Left hindlimb (tissue), 1 donor: ENCODE measurements at regions not wholly inside any gene's neighbourhood (a gene's known extent, or its start where the extent isn't known, plus 50 kb on each side); places are given as distances from the start of the nearest gene placed in this dataset.
"Not testable (repeated sequence)": the region's sequence is repeated elsewhere in the genome, so short reads cannot be mapped to it uniquely, and the experiment has no call there.

Source experiments
- DNase-seq: peaks from one replicate; pipeline ENCODE4 v3.0.0-alpha.2; 2018

DNA sequence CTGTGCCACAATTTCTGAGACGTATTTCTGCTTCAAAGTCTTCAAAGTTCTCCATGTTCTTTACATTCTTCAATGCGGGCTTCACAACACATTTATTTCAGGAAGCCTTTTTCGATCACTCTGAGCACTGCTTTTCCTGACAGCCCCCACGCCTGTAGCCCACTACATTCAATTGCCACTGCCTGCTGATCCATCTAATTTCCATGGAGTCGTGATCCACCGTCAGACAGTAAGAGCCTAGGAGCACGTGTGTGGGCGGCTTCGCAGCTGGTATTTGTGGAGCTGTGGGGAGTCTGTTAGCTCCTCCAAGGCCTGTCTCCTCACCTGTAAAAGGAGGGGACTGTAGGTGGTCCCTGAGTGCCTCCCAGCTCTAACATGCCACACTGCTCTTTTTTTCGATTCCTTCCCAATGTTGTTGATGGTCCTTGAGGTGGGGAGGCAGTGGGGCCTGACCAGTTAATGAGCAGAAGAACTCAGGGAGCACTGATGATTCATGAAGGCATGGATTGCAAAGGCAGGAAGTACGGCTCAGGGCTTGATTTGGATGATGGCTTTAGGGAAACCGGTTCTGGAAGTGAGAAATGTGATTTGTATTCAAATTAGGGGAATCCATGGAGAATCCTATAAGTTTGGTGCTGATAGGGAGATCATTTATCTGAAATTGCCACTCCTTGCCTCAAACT lies 401.1 kb upstream of the PODXL start:
- no peak for DNase-seq

DNA sequence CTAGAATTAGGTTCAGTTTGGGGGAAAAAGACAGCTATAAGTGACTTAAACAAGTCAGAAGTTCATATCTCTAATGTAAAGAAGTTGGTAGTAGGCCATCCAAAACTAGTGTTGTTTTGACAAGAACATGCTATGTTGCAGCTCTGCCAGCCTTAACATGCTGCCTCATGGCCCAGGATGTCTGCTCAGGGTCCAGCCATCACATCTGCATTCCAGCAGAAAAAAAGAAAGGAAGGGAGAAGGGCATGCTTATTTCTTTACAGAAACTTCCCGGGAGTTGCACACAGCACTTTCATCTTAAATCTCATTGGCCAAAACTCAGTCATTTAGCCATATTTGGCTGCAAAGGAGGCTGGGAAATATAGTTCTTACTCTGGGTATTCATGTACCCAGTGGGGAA lies 400.4 kb upstream of the PODXL start:
- no peak for DNase-seq

DNA sequence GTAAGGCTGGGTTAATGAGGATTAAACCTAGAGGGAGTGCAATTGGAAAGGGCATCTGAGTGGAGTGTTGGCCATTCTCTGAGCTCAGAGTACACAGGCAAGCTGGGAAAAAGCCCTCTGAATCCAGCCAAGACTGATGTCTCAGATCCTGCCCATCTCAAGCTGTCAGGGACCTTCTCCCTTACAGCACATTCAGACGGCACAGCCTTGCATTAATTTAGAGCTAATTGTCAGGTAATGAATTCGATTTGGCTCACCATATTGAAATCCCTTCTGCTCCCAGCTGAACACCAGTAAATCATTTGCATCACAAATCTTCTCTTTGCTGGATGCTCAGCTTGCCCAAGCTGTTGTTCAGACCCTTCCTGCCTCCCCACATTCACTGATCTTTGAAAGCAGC lies 399.3 kb upstream of the PODXL start:
- no peak for DNase-seq

DNA sequence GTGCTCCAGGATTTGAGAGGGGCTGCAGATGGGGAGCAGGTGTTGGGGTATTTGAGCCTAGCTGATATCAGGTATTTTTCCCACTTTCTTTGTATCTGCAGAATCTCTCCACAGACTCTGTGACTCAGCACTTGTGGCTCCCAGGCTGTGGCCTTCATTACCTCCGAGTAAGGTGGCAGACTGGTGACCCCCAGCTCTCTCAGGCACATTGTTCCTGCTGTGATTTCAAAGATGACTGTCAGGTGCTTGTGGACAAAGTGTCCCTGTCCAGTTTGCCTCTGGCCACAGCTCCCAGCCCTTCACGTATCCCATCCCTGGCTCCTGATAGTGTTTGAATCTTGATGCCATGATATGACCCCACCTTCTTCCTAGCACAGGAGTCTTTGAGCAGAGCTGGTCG lies 396.8 kb upstream of the PODXL start:
- DNase-seq = no peak

DNA sequence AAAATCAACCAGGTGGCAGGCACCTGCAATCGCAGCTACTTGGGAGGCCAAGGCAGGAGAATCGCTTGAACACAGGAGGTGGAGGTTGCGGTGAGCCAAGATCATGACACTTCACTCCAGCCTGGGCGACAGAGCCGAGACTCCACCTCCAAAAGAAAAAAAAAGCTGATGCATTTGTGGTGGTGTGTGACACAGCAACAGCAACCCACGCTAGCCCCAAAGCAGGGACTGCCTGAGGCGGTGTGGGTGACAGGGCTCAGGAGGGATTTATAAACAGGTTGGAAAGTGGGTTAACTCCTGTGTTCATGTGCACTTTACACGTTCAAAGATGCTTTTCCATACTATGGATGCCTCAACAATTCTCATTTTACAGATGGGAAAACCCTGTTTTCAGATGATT lies 395.9 kb upstream of the PODXL start:
- no peak for DNase-seq

DNA sequence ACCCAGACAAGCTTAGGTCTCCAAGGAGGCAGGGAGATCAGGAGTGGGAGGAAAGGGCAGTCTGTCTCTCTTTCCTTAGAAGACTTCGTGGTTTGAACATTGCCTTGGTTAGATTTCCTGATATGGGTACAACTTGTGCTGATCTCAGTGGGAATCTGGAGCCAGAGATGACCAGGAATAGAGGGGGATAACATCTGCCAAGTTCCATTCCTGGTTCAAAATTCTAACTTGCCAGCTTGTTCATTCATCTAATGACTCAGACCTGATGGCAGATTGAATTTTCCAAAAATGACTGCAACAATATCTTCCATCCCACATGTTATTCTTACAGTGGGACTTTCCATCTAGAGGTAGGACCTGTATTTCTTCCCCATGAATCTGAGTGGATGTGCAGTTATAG lies 394.3 kb upstream of the PODXL start:
- no peak for DNase-seq

DNA sequence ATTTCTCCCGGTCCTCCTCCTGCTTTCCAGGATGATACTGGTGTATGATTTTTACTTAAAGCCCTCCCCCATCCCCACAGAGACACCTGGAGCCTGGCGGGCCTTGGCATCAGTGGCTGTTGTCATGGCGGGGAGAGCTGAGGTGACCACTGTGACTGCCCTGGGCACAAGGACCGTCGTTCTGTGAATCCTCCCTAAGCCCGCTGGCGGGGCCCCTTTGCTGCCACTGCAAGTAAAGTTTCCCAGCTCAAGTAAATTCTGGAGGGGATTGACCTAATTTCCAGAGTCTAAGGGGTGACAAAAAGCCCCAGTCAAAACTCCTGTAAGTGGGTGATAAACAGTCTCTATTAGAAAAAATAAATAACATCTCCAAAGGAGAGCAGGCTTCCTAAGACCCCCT lies 393.2 kb upstream of the PODXL start:
- DNase-seq = no peak

DNA sequence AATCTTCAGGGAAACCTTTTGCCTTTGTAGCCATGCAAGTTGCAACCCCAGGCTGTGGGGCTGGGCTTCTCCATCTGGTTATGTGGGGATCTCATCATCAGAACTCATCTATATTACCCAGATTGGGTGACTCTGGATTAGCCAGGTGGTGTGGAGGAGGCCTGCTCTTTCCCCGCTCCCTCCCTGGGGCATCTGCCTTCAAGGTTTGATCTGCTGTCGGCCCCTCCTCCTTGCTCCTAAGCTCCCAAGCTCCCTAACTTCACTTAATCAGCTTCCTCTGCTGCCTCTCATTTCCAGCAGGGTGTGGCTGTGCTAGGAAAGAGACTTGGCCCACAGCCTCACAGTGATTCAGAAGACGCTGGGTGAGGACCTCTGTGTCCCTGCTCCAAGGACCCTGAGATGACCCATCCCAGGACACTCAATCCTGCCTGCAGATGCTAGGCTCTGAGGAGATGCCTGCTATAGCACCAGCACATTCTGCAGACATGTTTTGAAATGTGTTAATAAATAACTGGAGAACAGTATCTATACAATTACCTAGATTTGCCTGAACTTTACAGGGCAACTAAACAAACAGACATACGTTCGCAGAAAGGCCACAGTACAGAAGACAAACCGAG lies 392.1 kb upstream of the PODXL start:
- DNase-seq = no peak

DNA sequence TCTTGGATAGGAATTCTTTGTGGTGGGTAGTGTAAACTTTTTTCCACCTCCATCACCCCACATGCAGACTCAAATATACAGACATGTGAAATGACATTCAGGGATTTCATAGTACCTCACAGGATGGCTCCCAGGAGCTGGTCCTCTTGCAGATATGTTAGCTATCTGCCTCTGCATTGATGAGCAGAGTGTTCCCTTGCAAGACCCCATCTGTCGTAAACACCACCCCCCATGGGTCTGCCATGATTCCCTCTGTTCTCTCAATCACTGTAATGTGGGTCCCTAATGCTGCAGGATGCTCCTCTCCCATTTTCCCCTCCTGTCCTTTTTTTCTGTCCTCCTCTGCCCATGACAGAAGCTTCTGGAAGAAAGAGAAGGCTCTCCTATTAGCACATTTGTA lies 391.2 kb upstream of the PODXL start:
- DNase-seq = no peak

DNA sequence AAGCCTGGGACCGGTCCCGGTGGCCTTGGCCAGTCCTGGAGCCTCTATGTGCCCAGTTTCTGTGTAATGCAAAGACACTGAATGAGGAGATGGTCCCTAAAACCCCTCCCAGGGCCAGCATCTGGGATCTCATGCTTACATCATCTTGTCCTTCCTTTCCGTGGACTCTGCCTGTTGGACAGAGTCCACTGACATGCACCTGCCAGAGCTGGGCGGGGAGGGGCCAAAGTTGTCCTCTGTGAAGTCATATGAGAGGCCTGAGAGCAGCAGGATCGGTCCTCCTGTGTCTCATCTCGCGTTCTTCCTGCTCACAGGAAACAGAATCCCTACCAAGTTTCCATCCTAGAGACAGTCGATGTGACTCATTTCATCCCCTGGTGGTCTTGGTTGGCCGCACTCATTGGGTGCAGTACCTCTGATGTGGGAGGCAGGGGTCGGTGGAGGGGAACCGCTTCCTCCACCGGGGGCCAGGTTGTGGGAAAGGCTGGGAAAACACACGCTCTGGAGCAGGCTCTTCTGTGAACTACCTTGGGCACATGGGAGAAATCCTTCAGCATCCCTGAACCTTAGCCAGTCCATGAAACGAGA lies 389.6 kb upstream of the PODXL start:
- no peak for DNase-seq

DNA sequence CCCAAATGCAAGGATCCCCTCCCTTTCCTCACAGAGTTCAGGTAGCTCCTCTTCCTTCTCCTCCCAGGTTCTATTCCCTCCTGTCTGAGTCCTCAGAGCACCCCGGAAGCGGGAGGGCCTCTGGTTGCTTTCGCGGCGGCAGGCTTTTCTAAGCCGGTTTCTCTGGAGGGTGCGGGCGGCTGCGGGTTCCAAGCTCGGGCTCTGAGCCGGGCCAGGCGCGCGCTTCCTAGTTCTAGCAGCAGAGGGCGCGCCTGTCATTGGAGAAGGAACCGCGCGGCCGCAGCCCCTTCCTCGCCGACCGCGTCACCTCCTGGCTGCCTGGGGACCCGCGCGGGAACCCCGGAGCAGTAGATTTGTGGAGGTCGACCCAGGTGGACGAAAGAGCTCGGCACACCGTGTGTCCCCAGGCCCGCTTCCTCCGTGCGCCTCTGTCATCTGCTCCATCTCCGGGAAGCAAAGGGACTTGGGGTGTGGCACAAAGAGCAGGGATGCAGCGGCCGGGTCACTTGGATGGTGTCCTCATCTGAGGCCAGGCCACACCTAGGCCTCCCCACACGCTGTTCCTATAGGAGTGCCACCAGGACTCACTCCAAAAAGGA lies 389.0 kb upstream of the PODXL start:
- peak; percentile 54 for DNase-seq

DNA sequence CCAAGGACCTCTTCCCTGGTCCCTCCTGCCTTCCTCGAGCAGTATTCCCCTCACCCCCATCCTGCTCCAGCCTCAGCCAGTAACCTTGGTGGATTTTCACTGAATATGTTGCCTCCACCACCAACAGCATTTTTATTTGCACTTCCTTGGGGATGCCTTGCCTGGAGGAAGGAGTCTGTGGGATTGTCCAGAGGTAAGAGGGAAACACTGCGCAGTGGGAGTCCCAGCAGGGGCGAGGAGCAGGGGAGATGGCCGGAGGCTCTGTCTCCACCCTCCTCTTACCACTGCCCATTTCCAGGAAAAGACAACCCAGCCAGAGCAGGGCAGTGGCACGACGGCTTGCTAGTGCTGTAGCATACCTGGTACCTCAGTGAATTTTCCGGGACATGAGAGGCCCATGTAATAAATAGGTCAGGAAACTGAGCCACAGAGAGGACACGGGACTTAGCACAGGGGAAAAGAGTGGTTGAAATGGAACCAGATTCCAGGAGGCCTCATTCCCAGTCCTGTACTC lies 388.2 kb upstream of the PODXL start:
- DNase-seq = no peak

DNA sequence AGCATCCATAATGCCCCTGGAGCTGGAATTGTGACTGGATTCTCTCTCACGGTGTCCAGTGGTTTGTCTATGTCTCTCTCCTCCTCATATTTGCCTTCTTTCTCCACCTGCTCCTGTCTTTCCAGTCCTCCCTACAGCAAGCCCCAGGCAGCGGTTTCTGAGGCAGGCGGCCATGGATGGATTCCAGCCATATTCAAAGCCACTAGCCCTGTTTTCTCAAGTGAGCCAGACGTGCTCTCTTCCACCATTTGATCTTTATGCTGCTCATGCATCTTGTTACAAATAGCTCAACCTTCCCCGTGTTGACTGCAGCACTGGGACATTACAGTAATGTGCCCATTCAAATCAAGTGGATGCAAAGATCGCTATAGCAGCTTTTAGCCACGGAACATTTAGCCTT lies 387.2 kb upstream of the PODXL start:
- no peak for DNase-seq

DNA sequence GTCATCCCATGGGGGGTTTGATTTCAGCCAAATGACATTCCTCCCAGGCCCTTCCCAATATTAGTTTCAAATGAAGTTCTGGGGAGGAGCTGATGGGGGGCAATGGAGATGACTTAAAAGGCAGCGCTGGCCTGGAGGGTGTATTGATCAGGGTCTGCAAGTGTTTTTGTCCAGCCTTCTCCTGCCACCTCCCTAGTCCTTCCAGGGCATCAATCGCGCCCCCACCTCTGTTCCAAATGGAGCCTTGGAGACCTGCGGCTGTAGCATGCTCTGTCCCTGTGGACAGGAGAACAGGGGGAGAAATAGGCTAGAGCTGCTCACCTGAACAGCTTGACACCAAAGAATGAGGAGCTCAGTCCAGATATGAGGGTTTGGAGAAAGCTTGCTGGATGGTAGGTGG lies 386.8 kb upstream of the PODXL start:
- no peak for DNase-seq

DNA sequence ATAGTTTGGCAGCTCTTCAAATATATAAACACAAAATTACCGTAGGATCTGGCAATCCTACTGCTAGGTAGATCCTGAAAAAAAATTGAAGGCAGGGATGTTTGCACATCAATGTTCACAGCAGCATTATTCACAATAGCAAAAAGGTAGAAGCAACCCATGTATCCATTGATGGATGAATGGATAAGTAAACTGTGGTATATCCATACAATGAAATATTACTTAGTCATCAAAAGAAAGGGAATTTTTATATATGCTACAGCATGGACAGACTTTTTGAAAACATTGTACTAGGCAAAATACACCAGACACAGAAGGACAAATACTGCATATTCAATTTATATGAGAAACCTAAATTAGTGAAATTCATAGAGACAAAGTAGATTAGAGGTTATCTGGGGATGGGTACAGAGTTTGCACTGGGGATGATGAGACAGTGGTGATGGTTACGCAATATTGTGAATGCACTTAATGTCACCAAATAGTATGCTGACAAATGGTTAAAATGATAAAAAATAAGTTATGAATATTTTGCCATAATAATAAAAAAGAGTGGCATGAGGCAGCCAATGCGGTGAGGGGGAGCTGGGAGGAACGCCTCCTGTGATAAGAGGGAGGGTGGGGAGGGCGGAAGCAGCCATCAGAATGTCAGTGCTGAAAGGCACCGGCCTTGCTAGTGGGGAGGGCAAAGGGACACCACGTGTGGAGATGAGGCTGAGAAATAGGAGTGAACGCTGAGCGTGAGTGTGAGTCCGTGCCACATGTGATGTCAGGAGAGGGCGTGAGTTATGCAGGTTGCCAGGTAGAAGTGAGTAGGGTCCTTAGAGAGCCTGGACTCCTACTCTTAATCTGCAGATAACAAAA lies 386.1 kb upstream of the PODXL start:
- no peak for DNase-seq

DNA sequence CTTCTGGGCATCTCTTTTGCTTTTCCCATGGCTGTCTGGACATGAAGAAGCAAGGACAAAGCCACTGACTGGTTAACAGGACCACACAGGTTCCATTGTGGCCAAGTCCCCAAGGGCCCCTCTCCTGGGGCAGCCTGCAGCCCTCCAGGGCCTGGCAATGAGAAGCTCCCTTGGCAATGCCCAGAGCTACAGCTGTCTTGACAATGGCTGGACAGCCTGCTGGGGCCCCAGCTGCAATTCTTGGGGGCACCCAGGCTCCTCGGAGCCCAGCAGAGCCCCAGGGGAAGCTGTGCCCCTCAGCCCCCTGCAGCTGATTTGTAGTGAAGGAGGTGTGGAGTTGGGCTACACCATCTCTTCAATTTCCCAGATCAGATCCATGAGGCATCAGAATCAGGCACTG lies 384.9 kb upstream of the PODXL start:
- DNase-seq = no peak

DNA sequence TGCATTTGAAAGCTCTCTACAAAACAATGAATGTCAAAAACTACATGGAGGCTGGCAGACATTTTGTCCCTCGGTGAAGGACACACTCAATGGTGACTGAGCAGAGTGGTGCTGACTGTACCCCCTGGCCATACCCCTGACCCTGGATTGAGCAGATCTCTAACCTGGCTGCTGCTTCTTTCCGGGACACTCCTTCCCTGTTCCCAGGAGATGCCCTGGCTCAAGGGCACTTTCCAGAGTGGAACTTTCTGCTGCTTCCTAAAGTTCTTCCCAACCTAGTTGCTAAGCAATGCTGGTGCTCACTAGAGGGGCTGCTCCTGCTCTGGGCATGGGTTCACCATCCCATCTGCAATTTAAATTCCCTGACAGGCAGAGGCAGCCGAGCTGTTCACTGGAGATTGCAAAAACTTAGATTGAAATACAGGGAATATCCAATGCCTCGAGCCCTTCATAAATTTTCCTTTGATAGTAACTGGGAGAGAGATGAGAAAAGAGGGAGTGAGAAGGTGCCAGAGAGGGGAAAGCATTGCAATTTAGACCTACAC lies 384.3 kb upstream of the PODXL start:
- no peak for DNase-seq

DNA sequence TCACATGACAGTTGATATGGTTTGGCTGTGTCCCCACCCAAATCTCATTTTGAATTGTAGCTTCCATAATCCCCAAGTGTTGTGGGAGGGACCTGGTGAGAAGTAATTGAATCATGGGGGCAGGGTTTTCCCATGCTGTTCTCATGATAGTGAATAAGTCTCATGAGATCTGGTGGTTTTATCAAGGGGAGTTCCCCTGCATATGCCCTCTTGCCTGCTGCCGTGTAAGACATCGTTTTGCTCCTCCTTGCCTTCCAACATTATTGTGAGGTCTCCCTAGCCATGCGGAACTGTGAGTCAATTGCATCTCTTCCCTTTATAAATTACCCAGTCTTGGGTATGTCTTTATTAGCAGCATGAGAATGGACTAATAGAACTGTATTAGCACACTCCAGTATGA lies 382.4 kb upstream of the PODXL start:
- DNase-seq = not testable (repeated sequence)

DNA sequence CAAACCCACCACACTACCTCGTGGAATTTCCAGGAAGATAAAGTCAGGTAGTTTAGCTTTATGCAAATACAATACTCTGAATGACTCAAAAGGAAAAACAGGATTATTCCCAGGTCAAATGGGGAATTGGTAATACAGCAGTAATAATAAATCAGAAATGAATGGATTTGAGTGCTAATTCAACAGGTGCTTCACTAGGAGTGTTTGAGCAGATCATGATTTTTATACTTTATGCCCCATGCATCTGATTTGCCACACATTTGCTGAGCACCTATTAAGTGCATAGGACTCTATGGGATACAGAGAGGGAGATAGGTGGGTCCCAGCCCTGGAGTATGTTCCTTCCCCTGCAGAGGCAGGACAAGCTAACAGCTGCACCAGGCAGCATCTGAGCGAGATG lies 381.4 kb upstream of the PODXL start:
- DNase-seq = no peak

DNA sequence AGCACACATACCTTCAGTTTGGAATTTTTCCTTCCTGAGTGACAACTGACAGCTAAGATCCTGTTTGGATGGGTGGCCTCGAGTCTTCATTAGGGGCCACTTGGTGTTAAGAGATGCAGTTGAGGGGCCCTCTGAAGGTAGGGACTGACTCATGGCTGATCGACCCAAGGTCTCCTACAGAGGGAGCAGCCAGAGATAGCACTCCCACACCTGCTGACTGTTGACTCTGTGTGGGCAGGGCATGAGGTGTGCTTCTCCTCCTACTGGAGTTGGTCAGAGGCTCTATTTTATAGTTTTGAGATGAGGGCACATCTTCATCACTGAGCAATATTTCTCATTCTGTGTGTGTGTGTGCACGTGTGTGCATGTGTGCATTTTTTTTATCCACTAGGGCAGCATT lies 378.8 kb upstream of the PODXL start:
- DNase-seq = no peak

DNA sequence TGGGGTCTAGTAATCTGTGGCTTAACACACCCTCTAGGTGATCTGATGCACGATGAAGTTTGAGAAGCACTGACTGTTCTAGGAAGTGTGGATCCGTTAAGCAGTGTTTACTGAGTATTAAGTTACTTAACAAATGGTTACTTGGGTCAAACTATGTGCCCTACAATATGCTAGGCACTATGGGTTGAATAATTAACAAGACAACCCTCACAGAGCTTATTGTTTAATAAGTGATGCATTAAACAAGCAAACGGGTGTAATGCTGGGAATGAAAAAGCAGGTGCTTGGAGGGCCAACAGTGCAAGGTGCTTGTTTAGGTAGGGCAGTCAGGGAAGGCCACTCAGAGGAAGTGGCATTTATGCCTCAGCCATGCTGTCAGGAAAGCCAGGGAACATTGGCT lies 378.0 kb upstream of the PODXL start:
- no peak for DNase-seq

DNA sequence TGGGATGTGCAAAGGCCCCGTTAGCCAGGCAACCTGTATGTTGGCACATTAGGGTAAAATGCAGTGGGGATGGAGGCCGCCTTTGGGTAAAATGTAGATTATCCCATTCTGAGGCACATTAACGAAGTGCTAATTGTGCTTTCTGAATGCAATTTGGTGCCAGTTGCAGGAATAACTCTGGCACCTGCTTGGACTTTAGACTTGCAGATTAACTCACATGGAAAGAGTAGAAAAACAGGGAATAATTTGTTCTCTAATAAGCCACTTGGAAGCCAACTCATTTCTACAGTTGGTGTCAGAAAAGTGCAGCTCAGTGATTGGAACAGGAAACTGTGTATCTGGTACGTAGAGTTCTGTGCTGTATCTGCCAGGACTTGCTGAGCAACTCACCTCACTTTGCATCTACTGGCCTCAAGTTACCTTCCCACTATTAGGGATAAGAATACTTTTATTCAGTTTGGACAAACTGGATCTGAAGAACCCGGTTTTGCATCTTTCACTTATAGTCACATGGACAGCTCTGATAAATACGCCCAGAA lies 377.4 kb upstream of the PODXL start:
- DNase-seq = no peak

DNA sequence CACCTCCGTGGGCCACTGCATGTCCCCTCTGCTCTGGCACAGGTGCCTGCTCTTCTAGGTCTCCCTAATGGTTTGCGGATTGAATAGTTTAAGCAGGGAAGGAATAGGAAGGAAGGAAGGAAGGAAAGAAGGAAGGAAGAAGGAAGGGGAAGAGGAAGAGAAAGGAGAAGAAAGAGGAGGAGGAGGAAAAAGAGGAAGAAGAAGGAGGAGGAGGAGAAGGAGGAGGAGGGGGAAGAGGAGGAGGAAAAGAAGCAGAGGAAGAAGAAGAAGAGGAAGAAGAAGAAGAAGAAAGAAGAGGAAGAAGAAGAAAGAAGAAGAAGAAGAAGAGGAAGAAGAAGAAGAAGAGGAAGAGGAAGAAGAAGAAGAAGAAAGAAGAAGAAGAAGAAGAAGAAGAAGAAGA lies 376.8 kb upstream of the PODXL start:
- DNase-seq = not testable (repeated sequence)
